ENCODE measurements at regions not wholly inside any gene's neighbourhood (a gene's known extent, or its start where the extent isn't known, plus 50 kb on each side); places are given as distances from the start of the nearest gene placed in this dataset.

- Histone ChIP-seq H3K27me3 (ENCODE audit: control insufficient read depth, insufficient read depth, low read length) (no peaks in the 10 kb centered on the region), H3K4me3 (ENCODE audit: low read depth, low read length) (no peak overlapping the region), H3K9ac (ENCODE audit: low read length) (no peak overlapping the region), H3K27ac (ENCODE audit: low read depth, low read length) (no peak overlapping the region), H3K4me1 (ENCODE audit: control insufficient read depth, insufficient read depth, low read length) (no peaks in the 10 kb centered on the region), H3K9me3 (ENCODE audit: control insufficient read depth, insufficient read depth, low read depth, low read length) (no peaks in the 10 kb centered on the region), H3K36me3 (ENCODE audit: control insufficient read depth, insufficient read depth, low read length) (no peaks in the 10 kb centered on the region)
Observed at GRCh38 chr2:187232749-187233148, 215.3 kb downstream of the CALCRL start.

- Histone ChIP-seq H3K9me3 (ENCODE audit: control insufficient read depth, insufficient read depth, low read depth, low read length) (peaks cover 20% of the 10 kb centered on the region), H3K27me3 (ENCODE audit: control insufficient read depth, insufficient read depth, low read length) (no peaks in the 10 kb centered on the region), H3K9ac (ENCODE audit: low read length) (no peak overlapping the region), H3K36me3 (ENCODE audit: control insufficient read depth, insufficient read depth, low read length) (no peaks in the 10 kb centered on the region), H3K27ac (ENCODE audit: low read depth, low read length) (no peak overlapping the region), H3K4me1 (ENCODE audit: control insufficient read depth, insufficient read depth, low read length) (no peaks in the 10 kb centered on the region), H3K4me3 (ENCODE audit: low read depth, low read length) (no peak overlapping the region)
Observed at GRCh38 chr2:187230088-187230487, 218.0 kb downstream of the CALCRL start.

- no peak overlapping the region for H3K4me3 ChIP-seq (ENCODE audit: low read depth, low read length)
- no peaks in the 10 kb centered on the region; the same call in 1 of the 2 replicates for H3K4me1 ChIP-seq (ENCODE audit: control insufficient read depth, insufficient read depth, low read length)
- no peak overlapping the region for H3K9ac ChIP-seq (ENCODE audit: low read length)
- no peaks in the 10 kb centered on the region for H3K27me3 ChIP-seq (ENCODE audit: control insufficient read depth, insufficient read depth, low read length)
- H3K9me3 ChIP-seq (ENCODE audit: control insufficient read depth, insufficient read depth, low read depth, low read length): peaks cover 30% of the 10 kb centered on the region
- no peaks in the 10 kb centered on the region for H3K36me3 ChIP-seq (ENCODE audit: control insufficient read depth, insufficient read depth, low read length)
- H3K27ac ChIP-seq (ENCODE audit: low read depth, low read length): no peak overlapping the region
Observed at GRCh38 chr2:187228986-187229385, 219.1 kb downstream of the CALCRL start.

GRCh38 chr2:187224989-187225388 is 223.1 kb downstream of the CALCRL start:
- H3K27ac ChIP-seq (ENCODE audit: low read depth, low read length): peak overlapping the region; percentile 39
- H3K36me3 ChIP-seq (ENCODE audit: control insufficient read depth, insufficient read depth, low read length): 0 out of 2 replicates have a peak, but pooled peaks cover 3% of the 10 kb centered on the region
- H3K9ac ChIP-seq (ENCODE audit: low read length): no peak overlapping the region
- H3K27me3 ChIP-seq (ENCODE audit: control insufficient read depth, insufficient read depth, low read length): no peaks in the 10 kb centered on the region
- peaks cover 46% of the 10 kb centered on the region for H3K9me3 ChIP-seq (ENCODE audit: control insufficient read depth, insufficient read depth, low read depth, low read length)
- H3K4me3 ChIP-seq (ENCODE audit: low read depth, low read length): no peak overlapping the region
- H3K4me1 ChIP-seq (ENCODE audit: control insufficient read depth, insufficient read depth, low read length): no peaks in the 10 kb centered on the region; the same call in 1 of the 2 replicates

GRCh38 chr2:187220071-187220470 is 228.0 kb downstream of the CALCRL start:
- Histone ChIP-seq H3K4me3 (ENCODE audit: low read depth, low read length) (no peak overlapping the region), H3K4me1 (ENCODE audit: control insufficient read depth, insufficient read depth, low read length) (peaks cover 3% of the 10 kb centered on the region; the same call in 1 of the 2 replicates), H3K36me3 (ENCODE audit: control insufficient read depth, insufficient read depth, low read length) (0 out of 2 replicates have a peak, but pooled peaks cover 3% of the 10 kb centered on the region), H3K27me3 (ENCODE audit: control insufficient read depth, insufficient read depth, low read length) (no peaks in the 10 kb centered on the region), H3K9ac (ENCODE audit: low read length) (no peak overlapping the region), H3K27ac (ENCODE audit: low read depth, low read length) (no peak overlapping the region), H3K9me3 (ENCODE audit: control insufficient read depth, insufficient read depth, low read depth, low read length) (peaks cover 26% of the 10 kb centered on the region)

GRCh38 chr2:187215532-187216240 is 232.4 kb downstream of the CALCRL start:
- H3K36me3 ChIP-seq (ENCODE audit: control insufficient read depth, insufficient read depth, low read length): no peaks in the 10 kb centered on the region
- H3K27me3 ChIP-seq (ENCODE audit: control insufficient read depth, insufficient read depth, low read length): no peaks in the 10 kb centered on the region
- no peak overlapping the region; the same call in 1 of the 2 replicates for H3K27ac ChIP-seq (ENCODE audit: low read depth, low read length)
- no peak overlapping the region for H3K4me3 ChIP-seq (ENCODE audit: low read depth, low read length)
- H3K9me3 ChIP-seq (ENCODE audit: control insufficient read depth, insufficient read depth, low read depth, low read length): peaks cover 3% of the 10 kb centered on the region
- H3K4me1 ChIP-seq (ENCODE audit: control insufficient read depth, insufficient read depth, low read length): peaks cover 3% of the 10 kb centered on the region; the same call in 1 of the 2 replicates
- no peak overlapping the region for H3K9ac ChIP-seq (ENCODE audit: low read length)

GRCh38 chr2:187214306-187214705 is 233.7 kb downstream of the CALCRL start:
- Histone ChIP-seq H3K4me3 (ENCODE audit: low read depth, low read length) (no peak overlapping the region), H3K9me3 (ENCODE audit: control insufficient read depth, insufficient read depth, low read depth, low read length) (peaks cover 8% of the 10 kb centered on the region), H3K4me1 (ENCODE audit: control insufficient read depth, insufficient read depth, low read length) (peaks cover 3% of the 10 kb centered on the region; the same call in 1 of the 2 replicates), H3K27ac (ENCODE audit: low read depth, low read length) (no peak overlapping the region), H3K9ac (ENCODE audit: low read length) (no peak overlapping the region), H3K27me3 (ENCODE audit: control insufficient read depth, insufficient read depth, low read length) (no peaks in the 10 kb centered on the region), H3K36me3 (ENCODE audit: control insufficient read depth, insufficient read depth, low read length) (no peaks in the 10 kb centered on the region)

- no peak overlapping the region for H3K9ac ChIP-seq (ENCODE audit: low read length)
- H3K27me3 ChIP-seq (ENCODE audit: control insufficient read depth, insufficient read depth, low read length): no peaks in the 10 kb centered on the region
- H3K4me3 ChIP-seq (ENCODE audit: low read depth, low read length): no peak overlapping the region
- H3K27ac ChIP-seq (ENCODE audit: low read depth, low read length): no peak overlapping the region
- H3K4me1 ChIP-seq (ENCODE audit: control insufficient read depth, insufficient read depth, low read length): peaks cover 3% of the 10 kb centered on the region; the same call in 1 of the 2 replicates
- no peaks in the 10 kb centered on the region for H3K36me3 ChIP-seq (ENCODE audit: control insufficient read depth, insufficient read depth, low read length)
- peaks cover 8% of the 10 kb centered on the region for H3K9me3 ChIP-seq (ENCODE audit: control insufficient read depth, insufficient read depth, low read depth, low read length)
Observed at GRCh38 chr2:187213798-187214197, 234.3 kb downstream of the CALCRL start.

GRCh38 chr2:187210726-187211125 is 237.3 kb downstream of the CALCRL start:
- Histone ChIP-seq H3K4me1 (ENCODE audit: control insufficient read depth, insufficient read depth, low read length) (peaks cover 3% of the 10 kb centered on the region; the same call in 1 of the 2 replicates), H3K9ac (ENCODE audit: low read length) (no peak overlapping the region), H3K27ac (ENCODE audit: low read depth, low read length) (no peak overlapping the region), H3K9me3 (ENCODE audit: control insufficient read depth, insufficient read depth, low read depth, low read length) (peaks cover 8% of the 10 kb centered on the region; the same call in 1 of the 2 replicates), H3K4me3 (ENCODE audit: low read depth, low read length) (no peak overlapping the region), H3K27me3 (ENCODE audit: control insufficient read depth, insufficient read depth, low read length) (no peaks in the 10 kb centered on the region), H3K36me3 (ENCODE audit: control insufficient read depth, insufficient read depth, low read length) (no peaks in the 10 kb centered on the region)

GRCh38 chr2:187208199-187208785 is 239.8 kb downstream of the CALCRL start:
- no peaks in the 10 kb centered on the region for H3K36me3 ChIP-seq (ENCODE audit: control insufficient read depth, insufficient read depth, low read length)
- no peaks in the 10 kb centered on the region for H3K4me1 ChIP-seq (ENCODE audit: control insufficient read depth, insufficient read depth, low read length)
- H3K27me3 ChIP-seq (ENCODE audit: control insufficient read depth, insufficient read depth, low read length): no peaks in the 10 kb centered on the region
- H3K4me3 ChIP-seq (ENCODE audit: low read depth, low read length): no peak overlapping the region
- H3K9ac ChIP-seq (ENCODE audit: low read length): no peak overlapping the region
- no peak overlapping the region for H3K27ac ChIP-seq (ENCODE audit: low read depth, low read length)
- H3K9me3 ChIP-seq (ENCODE audit: control insufficient read depth, insufficient read depth, low read depth, low read length): peaks cover 8% of the 10 kb centered on the region; the same call in 1 of the 2 replicates

- no peaks in the 10 kb centered on the region for H3K4me1 ChIP-seq (ENCODE audit: control insufficient read depth, insufficient read depth, low read length)
- H3K9ac ChIP-seq (ENCODE audit: low read length): no peak overlapping the region
- no peaks in the 10 kb centered on the region for H3K36me3 ChIP-seq (ENCODE audit: control insufficient read depth, insufficient read depth, low read length)
- H3K27me3 ChIP-seq (ENCODE audit: control insufficient read depth, insufficient read depth, low read length): no peaks in the 10 kb centered on the region
- peaks cover 8% of the 10 kb centered on the region; the same call in 1 of the 2 replicates for H3K9me3 ChIP-seq (ENCODE audit: control insufficient read depth, insufficient read depth, low read depth, low read length)
- H3K4me3 ChIP-seq (ENCODE audit: low read depth, low read length): no peak overlapping the region
- H3K27ac ChIP-seq (ENCODE audit: low read depth, low read length): no peak overlapping the region
Observed at GRCh38 chr2:187207126-187207525, 240.9 kb downstream of the CALCRL start.
